ENCODE measurements at regions not wholly inside any gene's neighbourhood (a gene's known extent, or its start where the extent isn't known, plus 50 kb on each side); places are given as distances from the start of the nearest gene placed in this dataset.

DNA sequence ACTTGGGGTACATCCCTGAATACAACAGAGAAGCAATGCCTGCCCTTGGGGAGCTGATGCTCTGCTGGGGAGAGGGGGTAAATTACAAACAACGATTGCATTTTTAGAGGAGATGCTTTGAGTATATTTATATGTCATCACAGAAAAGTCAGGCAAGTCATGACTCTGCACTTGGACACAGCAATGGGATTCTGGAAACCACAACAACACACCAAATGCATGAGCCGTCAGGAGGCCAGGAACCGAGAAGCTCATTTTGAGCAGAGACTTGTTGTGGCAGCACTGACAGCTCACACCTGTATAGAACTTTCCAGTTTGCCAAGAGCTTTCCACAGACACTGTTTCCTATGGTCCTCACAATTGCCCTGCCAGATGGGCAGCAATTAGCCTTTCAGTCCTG lies 113.2 kb upstream of the RBPJ start:
- Histone ChIP-seq H3K56ac (replicated peaks; ENCODE audit: insufficient read length, low read depth, low read length) (no peak overlapping the region), H3K23ac (ENCODE audit: insufficient read length) (no peak overlapping the region)

More for the DNA sequence above, 113.2 kb upstream of the RBPJ start:
- CTCF ChIA-PET (ENCODE audit: partially characterized antibody): interaction anchor here (0.6 to 1.6 kb wide), 4 partner anchors 9 to 125 kb away, joined by 3 to 6 read pairs (median 4); no protein-coding TSS in a partner anchor
- Histone ChIP-seq H2BK12ac (ENCODE audit: low read depth, low read length) (no peak overlapping the region), H2BK120ac (replicated peaks; ENCODE audit: low read depth, low read length) (no peak overlapping the region), H4K8ac (ENCODE audit: extremely low read depth, insufficient read depth, low read length) (no peak overlapping the region), H3K79me2 (ENCODE audit: control insufficient read depth in 1 of 2, insufficient read depth in 2 of 2, low read length in 2 of 2) (no peaks in the 10 kb centered on the region), H3K9ac (replicated peaks in 1 of 4; ENCODE audit: extremely low read depth in 1 of 4, low read depth in 3 of 4, low read length in 3 of 4) (no peak overlapping the region), H3K36me3 (ENCODE audit: control insufficient read depth in 2 of 4, insufficient read depth in 4 of 4, low read length in 3 of 4) (no peaks in the 10 kb centered on the region), H4K5ac (ENCODE audit: insufficient read length, low read depth, low read length) (no peak overlapping the region), H3K4me1 (replicated peaks in 1 of 4; ENCODE audit: control insufficient read depth in 3 of 4, insufficient read depth in 4 of 4, low read length in 3 of 4) (peaks cover 0 to 3% (median 1%) of the 10 kb centered on the region in 4 experiments; a peak in 3 of 7 replicates), H3K27ac (ENCODE audit: low read depth, low read length) (no peak overlapping the region), H3K9me3 (ENCODE audit: insufficient read depth in 2 of 2, low read depth in 1 of 2, low read length in 1 of 2) (no peaks in the 10 kb centered on the region), H3K18ac (ENCODE audit: extremely low read depth, low read length) (no peak overlapping the region), H3K4me3 (ENCODE audit: extremely low read depth in 1 of 4, insufficient read depth in 2 of 4, low read depth in 3 of 4, low read length in 4 of 4) (no peak overlapping the region), H2AK5ac (ENCODE audit: low read depth, low read length) (no peak overlapping the region), H3K4me2 (ENCODE audit: insufficient read depth in 1 of 2, low read depth in 2 of 2, low read length in 2 of 2) (no peak overlapping the region), H3K23me2 (ENCODE audit: low read depth, low read length) (no peaks in the 10 kb centered on the region; the same call in 1 of the 2 replicates), H4K91ac (replicated peaks; ENCODE audit: insufficient read length, low read length) (no peak overlapping the region), H2BK20ac (ENCODE audit: low read length) (no peak overlapping the region), H2BK15ac (ENCODE audit: low read length) (no peak overlapping the region), H3K27me3 (replicated peaks in 1 of 4; ENCODE audit: control insufficient read depth in 3 of 4, extremely low read depth in 1 of 4, insufficient read depth in 3 of 4, low read length in 3 of 4) (no peaks in the 10 kb centered on the region), H3K4ac (replicated peaks; ENCODE audit: insufficient read length, low read depth, low read length) (no peak overlapping the region), H4K20me1 (replicated peaks in 1 of 2; ENCODE audit: control insufficient read depth in 1 of 2, insufficient read depth in 2 of 2, low read length in 2 of 2) (no peaks in the 10 kb centered on the region), H3K79me1 (ENCODE audit: low read depth, low read length) (no peaks in the 10 kb centered on the region), H2BK5ac (ENCODE audit: low read depth, low read length) (no peak overlapping the region), H3K14ac (ENCODE audit: insufficient read length) (no peak overlapping the region), H2AFZ (ENCODE audit: low read length) (peak overlapping the region; percentile 19; the same call in 1 of the 2 replicates)
- FAIRE-seq (no peak), DNase-seq (ENCODE audit: low read depth in 1 of 2, low spot score in 2 of 2) (no peak)
- TF ChIP-seq SP1 (IDR thresholded peaks at IDR 0.05; ENCODE audit: low read depth, low read length): no peak
- TF ChIP-seq CBX5 (IDR thresholded peaks at IDR 0.05; ENCODE audit: low read depth, low read length): no peak
- TF ChIP-seq SIRT6 (IDR thresholded peaks at IDR 0.05; ENCODE audit: low read length): no peak
- 94% methylated on average over 3 of the region's 3 CpGs; no CpG with 5 or more reads in 1 of the 2 experiments for WGBS, 2 experiments (ENCODE audit: extremely low coverage in 1 of 2, insufficient coverage in 1 of 2, insufficient read length in 1 of 2, insufficient replicate concordance in 2 of 2, low coverage in 1 of 2, low lambda C conversion rate in 2 of 2, missing lambda C conversion rate in 1 of 2)
- POLR2A ChIA-PET (ENCODE audit: partially characterized antibody): interaction anchor here (1.2 kb wide), 1 partner anchor 62 kb away, joined by 3 read pairs; no protein-coding TSS in a partner anchor

Data from H1 (cell line).